G401.6 (cell line): ENCODE measurements at regions not wholly inside any gene's neighbourhood (a gene's known extent, or its start where the extent isn't known, plus 50 kb on each side); places are given as distances from the start of the nearest gene placed in this dataset.
"Not testable (repeated sequence)": the region's sequence is repeated elsewhere in the genome, so short reads cannot be mapped to it uniquely, and the experiment has no call there.

Experiments
- FAIRE-seq: peaks from 2 replicates; lab custom pipeline; 2012; peaks lifted over from hg19 to GRCh38; lab: Jason Lieb, UNC

DNA sequence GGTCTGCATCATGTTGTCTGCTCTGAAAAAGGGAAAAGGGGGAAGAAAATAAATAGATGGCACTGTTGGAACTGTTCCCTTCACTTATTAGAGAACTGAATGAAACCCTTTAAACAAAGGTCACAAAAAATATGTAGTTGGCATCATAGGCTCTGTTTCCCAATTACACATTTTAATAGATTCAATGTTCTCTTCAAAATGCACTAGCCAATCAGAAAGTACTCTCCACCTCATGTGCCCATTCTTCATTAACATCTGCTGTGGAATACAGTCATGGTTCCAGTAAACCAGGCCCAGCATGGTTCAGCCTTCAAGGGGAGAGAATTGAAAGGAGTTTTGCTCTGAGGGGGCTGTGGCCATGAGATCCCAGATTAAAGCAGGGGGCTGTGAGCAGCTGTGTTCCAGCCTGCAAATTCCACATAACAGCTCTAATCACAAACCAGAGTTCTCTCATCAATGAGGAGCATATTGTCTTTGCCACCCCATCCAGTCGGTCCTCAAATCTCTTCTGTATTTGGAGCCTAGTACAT is 165.9 kb upstream of the CREB1 start:
- no peak for FAIRE-seq

- no peak for FAIRE-seq
These were observed 159.1 kb upstream of the CREB1 start for GRCh38 chr2:207370646-207371045.

DNA sequence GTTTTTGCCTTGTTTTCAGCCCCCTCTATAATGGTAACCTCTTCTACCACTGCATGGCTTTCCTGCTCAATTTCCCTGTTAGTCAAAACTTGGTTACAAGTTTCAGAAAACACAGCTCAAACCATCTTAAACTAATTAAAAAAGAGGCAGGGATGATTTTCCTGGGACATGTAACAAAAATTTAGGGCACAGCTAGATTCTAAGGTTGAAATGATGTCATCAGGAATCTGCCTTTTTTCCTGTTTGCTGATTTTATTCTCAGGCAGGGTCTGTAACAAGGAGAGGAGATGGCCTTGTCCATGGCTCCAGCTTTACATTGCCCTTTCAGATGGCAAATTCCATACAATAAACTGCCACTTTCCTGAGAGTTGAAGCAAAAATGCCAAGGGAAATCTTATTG is 157.9 kb upstream of the CREB1 start:
- FAIRE-seq: no peak

- FAIRE-seq: no peak
These were observed 157.3 kb upstream of the CREB1 start for GRCh38 chr2:207372483-207372882.

DNA sequence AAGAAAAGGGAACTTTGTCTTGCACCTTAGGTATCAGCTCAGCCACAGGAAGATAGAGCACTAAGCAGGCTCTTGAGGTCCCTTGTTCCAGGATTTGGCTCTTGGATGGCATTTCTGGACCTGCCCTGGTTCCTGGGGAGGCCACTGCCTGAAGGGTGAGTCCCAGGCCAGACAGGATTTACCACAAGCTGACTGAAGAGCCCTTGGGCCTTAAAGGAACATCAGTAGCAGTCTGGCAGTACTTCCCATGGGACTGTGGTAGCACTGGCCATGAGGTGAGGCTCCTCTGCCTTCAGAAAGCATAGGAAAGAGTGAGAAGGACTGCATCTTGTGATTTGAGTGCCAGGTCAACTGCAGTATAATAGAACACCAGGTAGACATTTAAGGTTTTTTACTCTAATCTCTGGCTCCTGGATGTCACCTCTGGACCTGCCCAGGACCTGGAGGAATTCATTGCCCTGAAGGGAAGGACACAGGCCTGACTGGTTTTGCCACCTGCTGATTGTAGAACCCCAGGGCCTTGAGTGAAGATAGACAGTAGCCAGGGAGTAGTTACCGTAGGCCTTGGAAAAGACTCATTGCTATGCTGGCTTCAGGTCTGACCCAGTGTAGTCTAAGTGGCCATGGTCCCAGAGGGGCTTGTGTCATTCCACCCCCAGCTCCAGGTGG is 154.4 kb upstream of the CREB1 start:
- FAIRE-seq: no peak

DNA sequence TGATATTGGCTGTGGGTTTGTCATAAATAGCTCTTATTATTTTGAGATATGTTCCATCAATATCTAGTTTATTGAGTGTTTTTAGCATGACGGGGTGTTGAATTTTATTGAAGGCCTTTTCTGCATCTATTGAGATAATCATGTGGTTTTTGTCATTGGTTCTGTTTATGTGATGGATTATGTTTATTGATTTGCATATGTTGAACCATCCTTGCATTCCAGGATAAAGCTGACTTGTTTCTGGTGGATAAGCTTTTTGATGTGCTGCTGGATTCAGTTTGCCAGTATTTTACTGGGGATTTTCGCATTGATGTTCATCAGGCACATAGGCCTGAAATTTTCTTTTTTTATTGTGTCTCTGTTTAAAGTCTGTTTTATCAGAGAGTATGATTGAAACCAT is 151.1 kb upstream of the CREB1 start:
- not testable (repeated sequence) for FAIRE-seq

- no peak for FAIRE-seq
These were observed 144.7 kb upstream of the CREB1 start for GRCh38 chr2:207385076-207385475.

- no peak for FAIRE-seq
These were observed 143.9 kb upstream of the CREB1 start for GRCh38 chr2:207385903-207386302.

DNA sequence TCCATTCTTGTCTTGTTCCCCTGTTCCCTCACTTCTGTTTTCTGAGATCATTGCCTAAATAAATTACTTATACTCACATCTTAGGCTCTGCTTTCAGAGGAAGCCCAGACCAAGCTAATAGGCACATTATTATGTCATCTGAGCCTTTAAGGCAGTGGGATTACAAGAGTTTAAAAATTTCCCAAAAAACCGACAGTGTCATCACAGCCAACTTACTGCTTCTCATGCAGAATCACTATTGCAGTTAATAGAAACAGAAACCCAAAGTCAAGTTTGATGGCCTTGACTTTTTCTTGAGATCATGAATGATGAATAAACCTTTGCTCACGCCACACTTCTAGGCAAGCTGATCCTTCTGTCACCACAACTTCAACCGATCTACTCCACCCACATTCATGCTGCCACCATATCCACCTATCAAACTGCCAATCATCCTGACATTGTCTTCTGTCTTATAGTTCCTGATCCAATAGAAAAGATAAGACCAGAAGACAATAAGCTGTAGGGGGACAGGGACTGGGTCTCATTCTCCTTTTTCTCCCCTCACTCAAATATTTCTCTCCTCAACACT is 142.7 kb upstream of the CREB1 start:
- no peak for FAIRE-seq

- FAIRE-seq: no peak
These were observed 139.3 kb upstream of the CREB1 start for GRCh38 chr2:207390302-207391095.

- no peak for FAIRE-seq
These were observed 135.5 kb upstream of the CREB1 start for GRCh38 chr2:207394203-207394781.

- no peak for FAIRE-seq
These were observed 134.8 kb upstream of the CREB1 start for GRCh38 chr2:207394812-207395534.

GRCh38 chr2:207395535-207396251 is 134.1 kb upstream of the CREB1 start:
- FAIRE-seq: no peak

GRCh38 chr2:207397917-207398655 is 131.7 kb upstream of the CREB1 start:
- no peak for FAIRE-seq

DNA sequence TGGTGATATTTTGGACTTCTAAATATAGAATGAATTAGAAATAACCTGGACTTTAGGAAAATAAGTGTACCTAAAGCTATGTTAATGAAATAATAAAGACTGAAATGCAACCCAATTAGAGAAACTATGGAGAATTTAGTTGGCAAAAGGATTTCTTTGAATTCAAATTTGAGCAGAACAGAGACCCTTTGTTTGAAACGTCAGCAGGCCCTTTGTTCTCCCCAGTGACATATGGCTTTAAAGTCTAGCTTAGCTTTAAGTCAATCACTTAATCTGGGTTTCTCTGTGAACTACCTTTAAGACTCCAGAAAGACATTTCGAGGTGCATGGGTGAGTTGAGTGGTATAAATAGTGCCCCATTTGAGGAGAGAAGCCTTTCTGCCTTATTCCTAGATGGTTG is 130.5 kb upstream of the CREB1 start:
- FAIRE-seq: no peak

GRCh38 chr2:207401338-207401737 is 128.4 kb upstream of the CREB1 start:
- no peak for FAIRE-seq

DNA sequence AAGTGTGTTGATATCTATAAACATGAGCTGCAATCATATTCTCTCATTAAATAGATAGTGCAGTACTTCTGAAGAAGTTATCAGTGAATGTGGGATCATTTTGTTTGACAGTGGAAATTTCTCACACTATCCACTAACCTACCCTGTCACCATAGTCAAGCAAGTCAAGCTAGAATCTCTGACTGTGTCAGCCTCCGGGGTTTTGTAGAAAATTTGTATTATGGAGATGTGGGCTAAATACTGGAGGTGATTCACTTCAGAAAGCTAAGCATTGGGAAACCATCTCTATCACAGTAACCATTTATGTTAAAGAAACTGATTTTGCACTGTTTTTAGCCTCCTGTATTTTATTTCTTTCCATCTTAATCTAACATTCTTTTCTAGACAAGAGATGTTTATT is 126.6 kb upstream of the CREB1 start:
- FAIRE-seq: no peak

DNA sequence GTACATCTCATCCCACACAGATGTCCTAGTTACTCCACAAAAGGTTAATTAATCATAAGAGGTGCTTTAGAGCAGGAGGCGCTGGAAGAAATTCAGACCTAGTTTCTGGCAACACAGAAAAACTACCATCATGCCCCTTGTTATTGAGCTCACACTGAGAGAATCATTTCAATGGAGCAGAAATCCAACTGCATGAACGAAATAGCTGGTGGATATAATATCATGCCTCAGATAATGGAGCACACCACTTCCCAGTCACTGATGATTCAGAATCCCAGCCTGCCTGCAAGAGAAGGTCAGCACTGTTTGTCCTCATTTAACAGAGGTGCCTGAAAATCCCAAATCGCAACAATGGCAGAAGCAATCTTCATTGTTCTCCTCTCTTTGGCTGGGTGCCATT is 125.8 kb upstream of the CREB1 start:
- no peak for FAIRE-seq

DNA sequence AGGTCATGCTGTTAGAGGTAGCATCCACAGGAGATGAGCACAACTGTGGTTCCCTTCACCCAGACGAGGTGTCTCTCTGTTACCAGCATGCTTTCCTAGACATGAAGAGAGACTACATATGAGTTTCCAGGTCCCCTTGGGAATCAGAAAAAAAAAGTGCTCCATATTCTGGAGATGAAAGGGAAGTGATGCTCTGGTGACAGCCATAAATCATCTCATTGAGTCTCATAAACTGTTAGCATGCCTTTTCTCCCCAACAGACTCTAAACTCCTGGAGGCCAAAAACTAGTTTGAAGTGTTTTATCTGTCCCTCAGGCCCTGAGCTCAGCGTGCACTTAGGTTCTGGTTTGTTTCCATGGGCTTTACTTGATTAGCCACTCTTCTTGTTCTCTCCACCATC is 124.6 kb upstream of the CREB1 start:
- FAIRE-seq: no peak

DNA sequence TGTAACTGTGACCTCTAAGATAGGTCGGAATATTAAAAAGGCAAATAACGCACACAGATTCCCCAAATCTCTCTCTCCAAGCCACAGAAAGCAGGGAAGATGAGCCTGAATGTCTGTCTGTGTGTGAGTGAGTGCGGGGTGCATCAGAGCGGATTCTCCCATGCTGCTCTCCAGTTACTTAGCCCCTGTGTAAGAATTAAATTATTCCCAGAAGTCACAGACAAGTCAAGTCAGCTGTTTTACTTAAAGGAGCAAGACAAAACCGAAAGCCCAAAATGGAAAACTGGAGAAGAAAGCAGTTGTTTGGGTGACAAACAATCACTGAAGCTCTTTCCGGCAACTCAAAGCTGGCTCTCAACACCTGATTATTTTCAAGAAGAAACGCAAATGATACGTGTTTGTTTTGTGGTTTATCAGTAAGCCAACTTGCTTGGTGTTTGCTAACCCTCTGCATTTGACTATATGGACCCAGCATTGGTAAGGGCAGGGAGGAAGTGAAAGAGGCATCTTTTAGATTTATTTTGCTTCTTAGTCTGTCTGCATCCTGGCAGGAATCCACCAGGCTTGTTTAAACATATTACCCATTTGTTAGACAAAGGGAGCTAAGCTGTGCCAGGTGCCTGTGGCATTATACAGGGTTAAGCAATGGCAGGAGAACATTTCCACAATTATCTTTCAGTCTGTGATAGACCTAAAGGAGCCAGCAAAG is 121.5 kb upstream of the CREB1 start:
- no peak for FAIRE-seq
